ENCODE measurements at regions not wholly inside any gene's neighbourhood (a gene's known extent, or its start where the extent isn't known, plus 50 kb on each side); places are given as distances from the start of the nearest gene placed in this dataset.
A peak's percentile ranks its signal among the peaks of the same experiment; 100 is the strongest.
"Not testable (repeated sequence)": the region's sequence is repeated elsewhere in the genome, so short reads cannot be mapped to it uniquely, and the experiment has no call there.

DNA sequence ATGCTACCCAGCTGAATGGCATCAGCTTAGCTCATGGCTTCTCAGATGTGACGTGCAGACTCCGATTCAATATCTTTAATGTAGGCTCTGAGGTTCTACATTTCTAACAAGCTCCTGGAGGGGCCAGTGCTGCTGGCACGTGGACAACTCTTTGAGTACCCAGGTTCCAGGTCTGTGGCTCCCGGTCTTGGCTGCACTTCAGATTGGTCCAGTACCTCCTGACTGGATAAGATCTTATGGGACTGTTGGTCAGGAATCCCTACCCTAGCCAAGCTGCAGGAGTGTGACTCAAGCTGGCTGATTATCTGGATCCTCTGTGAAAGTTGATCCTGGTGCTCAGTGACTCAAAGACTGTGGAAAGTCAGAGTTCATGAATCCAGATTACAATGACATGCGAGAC lies 222.1 kb downstream of the ANKRD30B start:
- Histone ChIP-seq H3K4me3 (no peak overlapping the region), H3K27ac (no peak overlapping the region), H3K4me1 (replicated peaks in 1 of 2) (peaks cover 0 to 3% of the 10 kb centered on the region in 2 donors)
- WGBS, 10 experiments: 0 to 100% (median 43%) methylated on average over 1 to 4 of the region's 5 CpGs; no CpG with 5 or more reads in 1 of the 10 experiments
- ATAC-seq (replicated peaks in 6 of 8): no peak
- in situ Hi-C loops (cut with MboI; ENCODE audit: low pct_unique_long_range_greater_than_20kb in 2 of 9, low sequenced_read_pairs in 9 of 9, unreplicated experiment in 9 of 9): no loop called here

DNA sequence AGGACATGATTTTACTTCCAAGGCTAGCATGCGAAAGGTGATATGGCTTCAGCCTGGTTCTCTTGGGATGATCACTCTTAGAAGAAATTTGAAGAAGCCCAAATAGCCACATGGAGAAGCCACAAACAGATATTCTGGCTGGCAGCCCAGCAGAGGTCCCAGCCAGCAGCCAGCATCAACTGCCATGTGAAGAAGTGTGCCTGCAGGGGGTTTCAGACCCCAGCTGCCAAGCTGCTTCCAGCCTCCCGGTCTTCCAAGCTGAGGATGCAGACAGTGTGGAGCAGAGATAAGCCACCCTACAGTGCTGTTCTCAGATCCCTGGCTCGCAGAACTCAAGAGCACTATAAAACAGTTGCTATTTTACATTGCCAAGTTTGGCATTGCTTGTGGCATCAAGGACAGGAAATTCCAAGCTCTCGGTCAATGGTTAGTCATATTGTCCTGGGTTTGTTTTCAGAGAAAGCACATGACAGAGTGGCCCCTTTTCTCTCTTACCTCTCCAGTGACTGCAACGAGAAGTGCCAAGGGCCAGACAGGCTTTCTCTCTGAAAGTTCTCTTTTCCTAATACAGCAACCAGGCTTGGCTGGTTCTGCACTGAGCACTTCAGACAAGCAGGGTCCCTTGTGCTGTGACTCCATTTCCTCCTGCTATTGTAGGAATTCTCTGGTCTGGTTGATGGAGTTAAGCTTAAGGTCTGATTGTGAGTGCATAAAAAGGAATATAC lies 223.7 kb downstream of the ANKRD30B start:
- in situ Hi-C loops (cut with MboI; ENCODE audit: low pct_unique_long_range_greater_than_20kb in 2 of 9, low sequenced_read_pairs in 9 of 9, unreplicated experiment in 9 of 9): no loop called here
- H3K4me1 ChIP-seq (replicated peaks in 1 of 2): peaks cover 5 to 12% of the 10 kb centered on the region in 2 donors
- no peak for ATAC-seq (replicated peaks in 6 of 8)
- 0 to 100% (median 57%) methylated on average over 1 to 4 of the region's 5 CpGs; no CpG with 5 or more reads in 5 of the 10 experiments for WGBS, 10 experiments
- H3K4me3 ChIP-seq: no peak overlapping the region
- H3K27ac ChIP-seq: no peak overlapping the region

DNA sequence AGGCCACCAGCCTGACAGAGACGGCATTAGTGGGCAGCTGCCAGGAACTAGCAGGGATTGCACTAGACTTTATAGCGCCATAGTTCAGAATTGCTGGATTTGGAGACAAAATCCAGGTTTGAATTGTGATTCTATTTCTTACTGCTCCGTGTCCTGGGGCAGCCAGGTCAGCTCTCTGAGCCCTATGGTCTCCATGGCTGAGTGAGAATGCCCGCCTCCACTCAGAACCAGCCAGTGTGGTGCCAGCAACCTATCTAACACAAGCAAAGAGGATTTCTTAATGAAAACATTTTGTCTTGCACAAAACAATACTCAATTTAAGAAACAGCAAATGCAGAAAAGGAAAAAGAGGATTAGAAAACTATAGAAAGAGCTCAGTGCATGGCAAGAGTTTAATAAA lies 225.4 kb downstream of the ANKRD30B start:
- H3K4me3 ChIP-seq; H3K27ac ChIP-seq; in situ Hi-C loops (cut with MboI; ENCODE audit: low pct_unique_long_range_greater_than_20kb in 2 of 9, low sequenced_read_pairs in 9 of 9, unreplicated experiment in 9 of 9); ATAC-seq (replicated peaks in 6 of 8): not testable (repeated sequence)
- WGBS, 10 experiments: 50 to 100% (median 68%) methylated on average over 1 to 4 of the region's 4 CpGs; no CpG with 5 or more reads in 3 of the 10 experiments
- peaks cover 5 to 21% of the 10 kb centered on the region in 2 donors for H3K4me1 ChIP-seq (replicated peaks in 1 of 2)

DNA sequence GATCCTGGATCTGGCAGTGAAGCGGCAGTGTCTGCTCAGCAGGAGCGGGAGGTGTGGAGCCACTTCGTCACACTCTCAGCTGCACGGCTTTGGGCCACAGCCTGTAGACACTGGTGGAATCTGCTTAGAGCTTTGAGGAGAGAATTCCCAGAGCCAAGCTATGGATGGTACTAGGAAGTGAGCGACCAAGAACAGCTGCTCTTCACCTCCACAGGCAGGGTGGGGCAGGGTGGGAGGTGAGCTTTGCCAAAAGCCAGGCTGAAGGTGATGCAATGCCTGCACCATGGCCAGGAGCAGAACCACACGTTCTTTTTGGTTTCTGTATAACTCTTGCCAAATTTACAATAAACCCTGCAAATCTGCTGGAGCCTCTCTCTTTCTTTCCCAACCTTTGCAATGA lies 226.1 kb downstream of the ANKRD30B start:
- Histone ChIP-seq H3K4me3 (no peak overlapping the region), H3K27ac (no peak overlapping the region), H3K4me1 (replicated peaks in 1 of 2) (peaks cover 5 to 20% of the 10 kb centered on the region in 2 donors)
- 10 to 100% (median 87%) methylated on average over 1 to 5 of the region's 6 CpGs; no CpG with 5 or more reads in 5 of the 10 experiments for WGBS, 10 experiments
- in situ Hi-C loops (cut with MboI; ENCODE audit: low pct_unique_long_range_greater_than_20kb in 2 of 9, low sequenced_read_pairs in 9 of 9, unreplicated experiment in 9 of 9): no loop called here
- ATAC-seq (replicated peaks in 6 of 8): no peak

DNA sequence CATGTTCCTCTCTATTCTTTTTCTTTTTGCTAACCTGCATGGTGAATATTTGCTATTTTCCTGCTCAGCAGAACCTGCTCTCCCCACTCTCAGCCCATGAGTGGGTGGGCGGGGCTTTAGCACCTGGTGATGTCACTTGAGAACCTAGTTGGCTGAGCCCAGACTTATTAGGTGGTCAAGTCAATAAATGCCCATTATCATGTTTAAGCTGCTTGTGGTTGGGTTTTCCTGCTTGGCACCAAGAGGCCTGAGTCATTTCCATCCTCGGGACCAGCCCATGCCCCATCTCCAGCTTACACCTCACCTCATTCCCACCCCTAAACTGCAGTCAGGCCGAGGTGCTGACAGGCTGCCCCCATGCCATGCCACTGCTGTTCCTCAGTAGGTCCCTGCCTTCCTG lies 226.6 kb downstream of the ANKRD30B start:
- in situ Hi-C loops (cut with MboI; ENCODE audit: low pct_unique_long_range_greater_than_20kb in 2 of 9, low sequenced_read_pairs in 9 of 9, unreplicated experiment in 9 of 9): no loop called here
- 0 to 100% (median 64%) methylated on average over 1 to 2 of the region's 3 CpGs; no CpG with 5 or more reads in 1 of the 10 experiments for WGBS, 10 experiments
- Histone ChIP-seq H3K27ac (no peak overlapping the region), H3K4me1 (replicated peaks in 1 of 2) (peaks cover 5 to 18% of the 10 kb centered on the region in 2 donors), H3K4me3 (no peak overlapping the region)
- no peak for ATAC-seq (replicated peaks in 6 of 8)

DNA sequence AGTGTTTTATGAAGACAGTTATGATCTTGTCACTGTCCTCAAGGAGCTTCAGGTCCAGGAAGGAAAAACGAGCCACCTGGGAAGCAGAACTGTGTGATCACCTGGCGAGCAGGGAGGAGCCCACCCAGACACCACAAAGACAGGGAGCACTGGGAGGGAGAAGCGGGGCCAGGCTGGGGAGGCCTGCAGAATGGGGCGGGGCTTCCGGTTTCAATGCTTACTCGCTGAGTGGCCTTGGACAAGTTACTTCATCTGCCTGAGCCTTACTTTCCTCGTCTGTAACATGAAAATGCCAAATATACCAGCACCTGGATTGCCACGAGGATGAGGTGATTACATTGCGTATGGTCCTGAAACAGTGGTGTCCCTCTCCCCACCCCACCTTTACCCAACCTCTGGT lies 227.5 kb downstream of the ANKRD30B start:
- no peak overlapping the region for H3K4me3 ChIP-seq
- WGBS, 10 experiments: 33 to 93% (median 82%) methylated on average over 2 to 4 of the region's 9 CpGs; no CpG with 5 or more reads in 6 of the 10 experiments
- in situ Hi-C loops (cut with MboI; ENCODE audit: low pct_unique_long_range_greater_than_20kb in 2 of 9, low sequenced_read_pairs in 9 of 9, unreplicated experiment in 9 of 9): no loop called here
- no peak for ATAC-seq (replicated peaks in 6 of 8)
- peaks cover 5 to 18% of the 10 kb centered on the region in 2 donors for H3K4me1 ChIP-seq (replicated peaks in 1 of 2)
- no peak overlapping the region for H3K27ac ChIP-seq

DNA sequence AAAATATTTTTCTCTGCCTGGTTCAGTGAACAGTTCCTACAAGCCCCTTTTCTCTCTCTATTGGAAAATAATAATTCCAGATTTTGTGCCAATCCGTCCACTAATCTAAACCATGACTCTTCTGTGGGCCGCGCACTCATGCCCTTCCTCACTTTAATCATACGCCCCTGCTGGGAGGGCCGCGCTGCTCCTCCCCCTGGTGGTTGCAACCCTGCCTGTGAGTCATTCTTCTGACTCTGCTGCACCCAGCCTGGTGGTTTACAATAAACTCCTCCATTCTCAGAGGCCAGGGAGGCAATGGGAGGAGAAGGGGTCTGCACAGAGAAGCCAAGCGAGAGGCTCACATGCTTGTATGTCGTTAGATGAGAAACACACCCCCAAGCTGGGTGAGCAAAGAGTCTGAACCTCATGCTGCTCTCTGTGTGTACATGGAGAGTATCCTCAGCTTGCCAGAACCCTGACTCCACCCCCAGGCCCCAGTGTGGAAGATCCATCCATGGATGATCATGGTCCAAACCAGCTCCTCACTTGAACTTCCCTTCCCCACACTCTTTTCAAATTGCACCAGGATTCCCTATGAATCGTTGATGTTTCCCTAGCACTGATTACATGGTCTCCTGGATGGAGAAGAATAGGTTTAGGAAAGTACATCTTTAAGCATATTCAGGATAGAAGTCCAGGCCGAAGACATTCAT lies 228.9 kb downstream of the ANKRD30B start:
- 0 to 100% (median 67%) methylated on average over 1 to 8 of the region's 10 CpGs; no CpG with 5 or more reads in 2 of the 10 experiments for WGBS, 10 experiments
- peaks cover 5 to 18% of the 10 kb centered on the region in 2 donors for H3K4me1 ChIP-seq (replicated peaks in 1 of 2)
- in situ Hi-C loops (cut with MboI; ENCODE audit: low pct_unique_long_range_greater_than_20kb in 2 of 9, low sequenced_read_pairs in 9 of 9, unreplicated experiment in 9 of 9): no loop called here
- no peak overlapping the region for H3K4me3 ChIP-seq
- H3K27ac ChIP-seq: no peak overlapping the region
- ATAC-seq (replicated peaks in 6 of 8): peak in 5 of 8 experiments; percentile 66 to 80 (median 70)

DNA sequence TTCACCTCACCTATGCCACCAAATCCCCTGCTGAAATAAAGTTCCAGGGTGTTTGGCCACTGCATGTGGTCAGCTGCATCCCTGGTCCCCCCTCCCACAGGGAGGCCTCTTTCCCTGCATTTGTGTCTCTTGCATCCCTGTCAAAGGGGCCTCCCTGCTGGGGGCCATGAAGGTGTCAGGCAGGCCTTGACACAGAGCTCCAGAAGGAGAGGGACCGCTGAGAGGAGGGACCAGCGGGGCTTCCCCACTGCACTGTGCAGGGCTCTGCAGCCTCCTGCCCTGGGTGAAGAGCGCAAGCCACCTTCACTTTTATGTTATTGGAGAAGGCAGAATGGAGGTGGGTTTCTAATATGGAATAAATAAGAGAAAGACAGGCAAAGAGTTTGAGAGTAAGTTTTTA lies 230.2 kb downstream of the ANKRD30B start:
- no peak overlapping the region for H3K27ac ChIP-seq
- in situ Hi-C loops (cut with MboI; ENCODE audit: low pct_unique_long_range_greater_than_20kb in 2 of 9, low sequenced_read_pairs in 9 of 9, unreplicated experiment in 9 of 9): no loop called here
- H3K4me3 ChIP-seq: no peak overlapping the region
- WGBS, 10 experiments: 20 to 100% (median 44%) methylated on average over 1 of the region's 3 CpGs; no CpG with 5 or more reads in 7 of the 10 experiments
- ATAC-seq (replicated peaks in 6 of 8): no peak
- H3K4me1 ChIP-seq (replicated peaks in 1 of 2): peaks cover 5 to 18% of the 10 kb centered on the region in 2 donors

DNA sequence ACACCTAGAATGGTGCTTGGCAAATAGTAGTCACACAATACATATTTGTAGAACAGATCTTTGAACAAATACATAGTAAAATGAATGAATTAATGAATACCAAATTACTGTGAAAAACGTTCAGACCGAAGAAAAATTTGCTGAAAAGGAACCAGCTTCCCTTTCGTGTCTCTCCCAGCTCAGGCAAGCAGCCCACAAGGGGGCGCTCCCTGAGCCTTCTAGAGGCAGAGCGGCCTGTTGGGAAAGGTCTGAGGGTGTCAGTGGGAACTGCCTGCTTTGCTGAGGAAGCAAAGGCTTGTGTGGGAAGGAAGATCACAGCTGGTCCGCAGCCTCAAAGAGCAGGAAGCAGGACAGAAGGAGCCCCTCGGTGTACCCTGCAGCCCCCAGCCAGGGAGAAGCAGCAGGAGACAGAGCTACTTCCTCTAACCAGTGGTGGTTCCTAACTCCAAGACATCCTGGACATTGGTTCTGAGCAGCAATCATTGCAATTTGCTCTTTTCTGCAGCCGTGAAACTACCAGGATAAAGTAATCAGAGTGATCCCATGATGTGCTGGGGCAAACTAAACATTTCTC lies 231.1 kb downstream of the ANKRD30B start:
- 9 to 100% (median 23%) methylated on average over 1 to 7 of the region's 8 CpGs for WGBS, 10 experiments
- Histone ChIP-seq H3K4me3 (no peak overlapping the region), H3K4me1 (replicated peaks in 1 of 2) (peaks cover 5 to 18% of the 10 kb centered on the region in 2 donors), H3K27ac (no peak overlapping the region)
- in situ Hi-C loops (cut with MboI; ENCODE audit: low pct_unique_long_range_greater_than_20kb in 2 of 9, low sequenced_read_pairs in 9 of 9, unreplicated experiment in 9 of 9): no loop called here
- peak in 6 of 8 experiments; percentile 45 to 87 (median 84) for ATAC-seq (replicated peaks in 6 of 8)

DNA sequence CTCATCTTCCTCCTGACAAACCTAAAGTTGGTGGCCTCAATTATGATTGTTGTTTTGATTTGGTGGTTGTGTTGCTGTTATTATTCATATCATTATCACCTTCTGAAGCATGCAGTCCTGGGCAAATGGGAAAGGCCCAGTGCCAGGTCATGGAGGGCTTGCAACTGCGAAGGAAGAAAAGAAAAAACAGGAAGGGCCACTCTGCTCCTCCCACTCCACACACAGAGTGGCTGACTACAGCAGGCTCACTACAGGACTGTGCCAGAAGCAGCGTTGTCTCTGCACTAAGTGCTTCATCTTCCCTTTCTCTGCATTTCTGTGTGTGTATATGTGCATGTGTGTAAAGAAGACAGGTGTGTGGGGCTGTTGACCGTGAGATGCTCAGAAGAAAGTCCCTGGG lies 231.9 kb downstream of the ANKRD30B start:
- in situ Hi-C loops (cut with MboI; ENCODE audit: low pct_unique_long_range_greater_than_20kb in 2 of 9, low sequenced_read_pairs in 9 of 9, unreplicated experiment in 9 of 9): no loop called here
- no peak overlapping the region for H3K27ac ChIP-seq
- H3K4me3 ChIP-seq: no peak overlapping the region
- ATAC-seq (replicated peaks in 6 of 8): no peak
- H3K4me1 ChIP-seq (replicated peaks in 1 of 2): peaks cover 5 to 18% of the 10 kb centered on the region in 2 donors
- 0 to 100% (median 11%) methylated on average over 1 to 3 of the region's 3 CpGs; no CpG with 5 or more reads in 5 of the 10 experiments for WGBS, 10 experiments

DNA sequence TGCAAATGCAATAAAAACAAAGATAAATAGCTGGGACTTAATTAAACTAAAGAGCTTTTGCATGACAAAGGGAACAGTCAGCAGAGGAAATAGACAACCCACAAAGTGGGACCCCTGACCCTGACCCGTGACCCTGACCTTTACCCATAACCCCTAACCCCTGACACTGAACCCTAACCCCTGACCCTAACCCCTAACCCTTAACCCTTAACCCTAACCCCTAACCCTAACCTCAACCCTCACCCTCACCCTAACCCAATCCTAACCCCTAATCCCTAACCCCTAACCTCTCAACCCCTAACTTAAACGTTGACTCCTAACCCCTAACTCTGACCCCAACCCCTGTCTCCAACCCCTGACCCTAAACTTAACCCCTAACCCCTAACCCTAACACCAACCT lies 236.6 kb downstream of the ANKRD30B start:
- H3K4me1 ChIP-seq (replicated peaks in 1 of 2); ATAC-seq (replicated peaks in 6 of 8); H3K27ac ChIP-seq; H3K4me3 ChIP-seq; in situ Hi-C loops (cut with MboI; ENCODE audit: low pct_unique_long_range_greater_than_20kb in 2 of 9, low sequenced_read_pairs in 9 of 9, unreplicated experiment in 9 of 9): not testable (repeated sequence)
- WGBS, 10 experiments: 0% methylated on average over 1 of the region's 2 CpGs; no CpG with 5 or more reads in 9 of the 10 experiments

DNA sequence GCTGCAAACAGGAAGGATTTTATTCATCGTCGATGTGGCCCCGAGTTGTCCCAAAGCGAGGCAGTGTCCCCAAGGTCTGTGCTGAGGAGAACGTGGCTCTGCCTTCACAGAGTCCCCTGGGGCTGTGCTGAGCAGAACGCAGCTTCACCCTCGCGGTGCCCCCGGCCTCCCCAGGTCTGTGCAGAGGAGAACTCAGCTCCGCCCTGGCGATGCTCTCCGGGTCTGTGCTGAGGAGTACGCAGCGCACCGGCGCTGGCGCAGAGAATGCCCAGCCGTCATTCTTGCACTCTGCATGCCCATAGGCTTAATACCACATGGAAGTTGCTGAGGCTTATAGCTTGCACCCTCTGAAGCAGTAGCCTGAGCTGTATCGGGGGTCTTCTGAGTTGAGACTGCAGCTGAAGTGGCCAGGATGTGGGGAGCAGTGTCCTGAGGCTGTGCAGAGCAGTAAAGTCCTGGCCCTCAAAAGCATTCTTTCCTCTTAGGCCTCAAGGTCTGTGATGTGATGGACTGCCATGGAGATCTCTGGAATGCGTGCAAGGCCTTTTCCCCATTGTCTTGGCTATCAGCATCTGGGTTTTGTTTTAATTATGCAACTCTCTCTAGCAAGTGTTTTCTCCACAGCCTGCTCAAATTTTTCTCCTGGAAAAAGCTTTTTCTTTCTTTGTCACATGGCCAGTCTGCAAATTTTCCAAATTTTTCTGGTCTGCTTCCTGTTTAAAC lies 237.5 kb downstream of the ANKRD30B start:
- in situ Hi-C loops (cut with MboI; ENCODE audit: low pct_unique_long_range_greater_than_20kb in 2 of 9, low sequenced_read_pairs in 9 of 9, unreplicated experiment in 9 of 9); H3K27ac ChIP-seq; H3K4me1 ChIP-seq (replicated peaks in 1 of 2); H3K4me3 ChIP-seq: not testable (repeated sequence)
- WGBS, 10 experiments: 40 to 88% (median 81%) methylated on average over 1 to 6 of the region's 20 CpGs; no CpG with 5 or more reads in 6 of the 10 experiments
- ATAC-seq (replicated peaks in 6 of 8): peak in 1 of 8 experiments; percentile 27

DNA sequence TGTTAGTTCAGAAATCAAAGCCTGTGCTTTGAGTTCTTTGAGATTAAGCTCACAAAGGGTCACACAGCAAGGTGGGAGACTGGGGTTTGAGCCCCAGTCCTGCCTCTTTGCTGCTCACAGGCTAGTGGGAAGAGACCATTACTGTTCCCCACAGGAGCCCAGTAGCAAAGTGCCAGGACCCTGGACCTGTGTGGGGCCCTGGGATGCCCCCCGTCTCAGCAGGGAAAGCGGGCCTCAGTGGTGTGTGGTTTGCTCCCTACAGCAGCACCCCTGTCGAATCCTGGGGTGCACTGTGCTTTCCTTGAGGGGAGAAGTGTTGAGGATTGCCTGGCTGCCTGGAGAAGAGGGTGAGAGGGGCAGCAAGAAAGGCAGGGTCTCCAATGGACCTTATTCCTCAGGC lies 239.4 kb downstream of the ANKRD30B start:
- H3K27ac ChIP-seq; ATAC-seq (replicated peaks in 6 of 8); H3K4me3 ChIP-seq; in situ Hi-C loops (cut with MboI; ENCODE audit: low pct_unique_long_range_greater_than_20kb in 2 of 9, low sequenced_read_pairs in 9 of 9, unreplicated experiment in 9 of 9); H3K4me1 ChIP-seq (replicated peaks in 1 of 2): not testable (repeated sequence)
- WGBS, 10 experiments: no CpG with 5 or more reads among the region's 3 CpGs
